IPS DF 6.9 (cell line): ENCODE measurements at regions not wholly inside any gene's neighbourhood (a gene's known extent, or its start where the extent isn't known, plus 50 kb on each side); places are given as distances from the start of the nearest gene placed in this dataset.
"Not testable (repeated sequence)": the region's sequence is repeated elsewhere in the genome, so short reads cannot be mapped to it uniquely, and the experiment has no call there.

Experiments used
- DNase-seq: peaks from one replicate; pipeline ENCODE4 v3.0.0-alpha.2; 2013; ENCODE audit warnings: low read depth, low spot score
- H3K27ac ChIP-seq: one replicate; pipeline ENCODE4 v1.5.1; 2013; ENCODE audit warnings: low read length, control low read depth
- H3K27me3 ChIP-seq: 2 replicates; pipeline ENCODE4 v1.6.1; 2013; ENCODE audit warnings: mild to moderate bottlenecking, low read length; ENCODE audit not compliant: control insufficient read depth, insufficient read depth
- H3K36me3 ChIP-seq: 2 replicates; pipeline ENCODE4 v1.6.1; 2013; ENCODE audit warnings: low read length; ENCODE audit not compliant: control insufficient read depth, insufficient read depth
- H3K4me1 ChIP-seq: 2 replicates; pipeline ENCODE4 v1.6.1; 2013; ENCODE audit warnings: low read length; ENCODE audit not compliant: control insufficient read depth, insufficient read depth
- H3K4me3 ChIP-seq: 2 replicates; pipeline ENCODE4 v1.5.1; 2013; ENCODE audit warnings: mild to moderate bottlenecking, low read length
- H3K9me3 ChIP-seq: 2 replicates; pipeline ENCODE4 v1.6.1; 2013; ENCODE audit warnings: low read length, inconsistent platforms; ENCODE audit not compliant: control insufficient read depth, insufficient read depth
- WGBS: extraction: QIAGEN DNeasy Blood & Tissue Kit; methylation state at CpG from one replicate; pipeline ENCODE4 v1.1.7; 2013; ENCODE audit warnings: mixed read lengths, missing lambda C conversion rate; ENCODE audit not compliant: insufficient read length, insufficient coverage; 5-methylcytosine and 5-hydroxymethylcytosine counted together

DNA sequence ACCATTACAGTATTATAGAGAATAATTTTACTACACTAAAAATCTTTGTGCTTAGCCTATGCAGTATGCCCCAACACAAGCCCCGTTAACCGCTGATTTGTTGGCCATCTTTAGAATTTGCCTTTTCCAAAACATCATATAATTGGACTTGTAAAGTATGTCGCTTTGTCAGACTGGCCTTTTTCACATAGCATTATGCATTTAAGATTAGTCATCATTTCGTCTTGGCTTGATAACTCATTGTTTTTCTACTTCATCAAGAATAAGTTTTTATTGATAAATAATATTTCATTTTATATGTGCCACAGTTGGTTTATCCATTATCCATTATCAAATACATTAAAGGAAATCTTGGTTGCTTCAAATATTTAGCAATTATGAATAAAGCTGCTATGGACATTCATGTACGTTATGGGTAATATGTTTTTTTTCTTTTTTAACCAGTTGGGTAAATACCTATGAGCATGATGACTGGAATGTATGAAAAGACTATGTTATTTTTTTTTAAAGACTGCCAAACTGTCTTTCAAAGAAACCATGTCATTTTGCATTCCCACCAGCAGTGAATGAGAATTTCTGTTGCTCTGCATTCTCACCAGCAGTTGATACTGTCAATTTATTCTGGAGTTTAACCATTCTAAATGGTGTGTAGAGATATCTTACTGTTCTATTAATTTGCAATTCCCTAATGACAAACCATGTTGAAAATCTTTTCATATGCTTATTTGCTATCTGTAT is 273.1 kb upstream of the KCND2 start:
- Histone ChIP-seq H3K9me3 (no peaks in the 10 kb centered on the region), H3K4me3 (no peak overlapping the region), H3K27ac (no peak overlapping the region), H3K4me1 (no peaks in the 10 kb centered on the region), H3K36me3 (no peaks in the 10 kb centered on the region), H3K27me3 (no peaks in the 10 kb centered on the region)
- no CpG with 5 or more reads among the region's 5 CpGs for WGBS
- no peak for DNase-seq

DNA sequence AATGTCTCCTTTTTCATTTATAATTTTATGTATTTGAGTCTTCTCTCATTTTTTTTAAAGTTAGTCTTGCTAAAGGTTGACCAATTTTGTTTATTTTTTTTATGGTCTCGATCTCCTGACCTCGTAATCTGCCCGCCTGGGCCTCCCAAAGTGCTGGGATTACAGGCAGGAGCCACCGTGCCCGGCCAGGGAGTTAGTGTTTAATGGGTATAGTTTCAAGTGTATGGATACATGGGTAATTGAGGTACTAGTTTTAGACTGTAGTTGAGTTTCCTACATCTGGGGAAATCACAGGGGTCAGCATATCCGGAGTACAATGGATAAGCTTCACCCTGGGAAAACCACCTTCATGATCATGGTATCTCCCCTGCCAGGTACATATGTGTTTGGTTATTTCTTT is 267.3 kb upstream of the KCND2 start:
- H3K4me3 ChIP-seq = no peak overlapping the region
- no peak for DNase-seq
- H3K4me1 ChIP-seq = no peaks in the 10 kb centered on the region
- H3K9me3 ChIP-seq = no peaks in the 10 kb centered on the region
- H3K27me3 ChIP-seq = no peaks in the 10 kb centered on the region
- H3K36me3 ChIP-seq = no peaks in the 10 kb centered on the region
- H3K27ac ChIP-seq = no peak overlapping the region
- WGBS = no CpG with 5 or more reads among the region's 6 CpGs

DNA sequence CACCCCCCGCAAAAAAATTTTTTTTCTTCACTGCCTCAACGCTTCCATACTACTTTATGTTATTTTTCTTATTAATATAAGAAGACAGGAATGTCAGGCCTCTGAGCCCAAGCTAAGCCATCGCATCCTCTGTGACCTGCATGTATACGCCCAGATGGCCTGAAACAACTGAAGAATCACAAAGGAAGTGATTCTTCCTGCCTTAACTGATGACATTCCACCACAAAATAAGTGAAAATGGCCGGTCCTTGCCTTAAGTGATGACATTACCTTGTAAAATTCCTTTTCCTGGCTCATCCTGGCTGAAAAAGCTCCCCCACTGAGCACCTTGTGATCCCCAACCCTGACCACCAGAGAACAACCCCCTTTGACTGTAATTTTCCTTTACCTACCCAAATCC is 258.7 kb upstream of the KCND2 start:
- H3K27me3 ChIP-seq, H3K9me3 ChIP-seq, H3K27ac ChIP-seq, DNase-seq, H3K4me1 ChIP-seq, H3K36me3 ChIP-seq, H3K4me3 ChIP-seq: not testable (repeated sequence)
- 100% methylated on average over 2 of the region's 5 CpGs for WGBS

DNA sequence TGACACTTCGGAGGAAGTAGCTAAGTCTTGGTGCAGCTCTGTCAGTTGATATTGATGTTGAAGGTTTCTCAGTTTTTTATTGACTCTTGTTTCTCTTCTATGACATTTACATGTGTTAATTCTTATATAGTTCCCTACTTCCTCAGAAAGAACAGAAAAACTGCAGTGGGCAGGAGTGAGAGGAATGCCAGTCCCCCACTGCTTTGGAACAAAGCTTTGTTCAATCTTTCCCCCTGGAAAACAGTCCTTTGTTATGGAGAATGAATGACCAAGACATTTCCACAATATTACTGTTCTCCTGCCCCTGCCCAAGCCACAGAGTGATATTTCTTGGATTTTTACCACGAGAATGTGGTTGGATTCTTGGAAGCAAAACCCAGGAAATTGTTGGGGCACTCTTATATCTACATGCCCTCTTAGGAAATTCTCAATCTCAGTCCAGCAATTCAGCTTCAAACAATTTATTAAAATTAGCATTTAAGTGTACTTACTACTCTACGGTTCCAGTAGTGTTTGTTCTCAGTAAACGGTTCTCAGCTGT is 258.0 kb upstream of the KCND2 start:
- WGBS = no CpG with 5 or more reads among the region's 4 CpGs
- no peak overlapping the region for H3K27ac ChIP-seq

DNA sequence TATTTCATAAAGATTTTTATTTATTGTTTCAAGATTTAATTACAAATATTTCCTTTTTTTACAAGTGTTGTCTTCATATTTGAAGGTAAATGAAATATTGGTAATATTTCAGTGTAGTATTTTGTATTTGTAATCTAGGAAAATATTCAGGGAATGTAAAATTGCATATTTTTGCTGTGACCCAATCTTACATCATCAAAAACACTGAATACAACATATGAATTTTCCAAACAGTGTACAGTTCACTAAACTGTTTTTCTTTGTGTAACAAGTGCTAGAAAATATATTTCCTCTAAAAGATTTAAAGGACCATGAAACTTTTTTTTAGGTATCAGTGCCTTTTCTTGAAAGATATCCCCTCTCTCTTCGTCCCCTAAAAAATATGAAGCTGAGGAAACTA is 251.9 kb upstream of the KCND2 start:
- no CpG with 5 or more reads among the region's 1 CpG for WGBS

More for the DNA sequence above, 258.0 kb upstream of the KCND2 start:
- DNase-seq = no peak
- no peak overlapping the region for H3K4me3 ChIP-seq
- H3K36me3 ChIP-seq = no peaks in the 10 kb centered on the region
- H3K4me1 ChIP-seq = no peaks in the 10 kb centered on the region
- H3K27me3 ChIP-seq = no peaks in the 10 kb centered on the region
- H3K9me3 ChIP-seq = no peaks in the 10 kb centered on the region

DNA sequence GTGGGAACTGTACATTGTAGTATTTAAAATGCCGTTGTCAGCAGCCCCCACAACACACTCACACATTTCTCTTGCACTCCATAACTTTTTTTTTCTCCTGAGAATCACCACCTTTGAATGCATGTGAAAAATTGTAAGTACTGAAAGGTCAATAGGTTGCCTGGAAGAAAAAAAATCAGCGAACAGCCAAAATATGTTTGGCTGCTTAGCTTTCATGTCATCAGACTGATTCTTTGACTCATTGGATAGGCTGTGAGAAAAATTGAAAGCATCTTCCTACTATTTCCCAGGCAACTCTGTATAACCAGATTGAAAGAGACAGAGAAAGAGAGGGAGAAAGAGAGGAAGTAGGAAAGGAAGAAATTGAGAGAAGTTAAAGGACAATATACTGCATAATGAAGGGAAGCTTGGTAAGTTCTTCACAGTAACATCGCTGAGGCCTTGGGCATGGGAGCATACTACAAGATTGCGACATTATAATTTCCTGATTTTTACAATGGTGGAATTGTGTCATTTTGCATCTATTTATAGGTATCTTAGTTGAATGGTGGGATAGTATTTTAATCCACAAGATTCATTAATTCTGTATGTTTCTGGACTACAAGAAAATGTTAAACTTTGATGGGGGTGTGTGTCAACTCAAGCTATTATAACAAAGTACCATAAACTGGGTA is 249.3 kb upstream of the KCND2 start:
- no peaks in the 10 kb centered on the region for H3K9me3 ChIP-seq
- H3K27ac ChIP-seq = no peak overlapping the region
- no CpG with 5 or more reads among the region's 4 CpGs for WGBS
- H3K4me3 ChIP-seq = no peak overlapping the region
- no peak for DNase-seq
- no peaks in the 10 kb centered on the region for H3K36me3 ChIP-seq
- H3K27me3 ChIP-seq = no peaks in the 10 kb centered on the region
- H3K4me1 ChIP-seq = no peaks in the 10 kb centered on the region

More for the DNA sequence above, 251.9 kb upstream of the KCND2 start:
- H3K9me3 ChIP-seq = no peaks in the 10 kb centered on the region
- no peak for DNase-seq
- H3K27ac ChIP-seq = no peak overlapping the region
- no peak overlapping the region for H3K4me3 ChIP-seq
- H3K4me1 ChIP-seq = no peaks in the 10 kb centered on the region
- no peaks in the 10 kb centered on the region for H3K36me3 ChIP-seq
- H3K27me3 ChIP-seq = no peaks in the 10 kb centered on the region

DNA sequence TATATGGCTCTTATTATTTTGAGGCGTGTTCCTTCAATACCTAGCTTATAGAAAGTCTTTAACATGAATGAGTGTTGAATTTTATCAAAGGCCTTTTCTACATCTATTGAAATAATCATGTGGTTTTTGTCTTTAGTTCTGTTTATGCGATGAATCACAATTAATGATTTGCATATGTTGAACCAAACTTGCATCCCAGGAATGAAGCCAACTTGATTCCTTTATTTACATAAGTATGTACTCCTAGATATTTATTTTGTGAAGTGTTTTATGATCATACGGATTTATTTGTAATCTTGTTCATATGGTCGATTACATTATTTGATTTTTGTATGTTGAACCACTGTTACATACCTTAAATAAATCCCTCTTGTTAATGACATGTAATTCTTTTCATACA is 244.3 kb upstream of the KCND2 start:
- Histone ChIP-seq H3K9me3 (no peaks in the 10 kb centered on the region), H3K4me1 (no peaks in the 10 kb centered on the region), H3K36me3 (no peaks in the 10 kb centered on the region), H3K27me3 (no peaks in the 10 kb centered on the region), H3K4me3 (no peak overlapping the region), H3K27ac (no peak overlapping the region)
- no CpG with 5 or more reads among the region's 4 CpGs for WGBS
- DNase-seq = no peak

DNA sequence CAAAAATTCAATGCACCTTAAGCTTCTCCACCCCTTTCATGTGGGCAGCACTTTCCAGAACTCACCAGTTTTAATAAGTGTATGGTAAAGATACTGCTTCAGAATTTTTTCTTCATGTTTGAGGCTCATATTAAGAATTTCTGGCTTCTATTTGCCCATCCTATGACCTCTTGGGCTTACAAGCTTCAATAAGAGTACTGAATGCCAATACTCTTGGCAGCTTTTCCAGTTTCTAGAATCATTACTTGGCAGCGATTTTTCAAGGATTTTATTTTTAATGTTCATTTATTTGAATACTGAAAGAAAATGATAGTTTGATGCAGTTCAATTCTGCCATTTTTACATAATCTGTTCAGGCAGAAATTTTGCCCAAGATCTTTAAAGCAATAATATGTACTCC is 242.1 kb upstream of the KCND2 start:
- Histone ChIP-seq H3K9me3 (no peaks in the 10 kb centered on the region), H3K36me3 (no peaks in the 10 kb centered on the region), H3K27ac (no peak overlapping the region), H3K27me3 (no peaks in the 10 kb centered on the region), H3K4me1 (no peaks in the 10 kb centered on the region), H3K4me3 (no peak overlapping the region)
- WGBS = no CpG with 5 or more reads among the region's 1 CpG
- no peak for DNase-seq

DNA sequence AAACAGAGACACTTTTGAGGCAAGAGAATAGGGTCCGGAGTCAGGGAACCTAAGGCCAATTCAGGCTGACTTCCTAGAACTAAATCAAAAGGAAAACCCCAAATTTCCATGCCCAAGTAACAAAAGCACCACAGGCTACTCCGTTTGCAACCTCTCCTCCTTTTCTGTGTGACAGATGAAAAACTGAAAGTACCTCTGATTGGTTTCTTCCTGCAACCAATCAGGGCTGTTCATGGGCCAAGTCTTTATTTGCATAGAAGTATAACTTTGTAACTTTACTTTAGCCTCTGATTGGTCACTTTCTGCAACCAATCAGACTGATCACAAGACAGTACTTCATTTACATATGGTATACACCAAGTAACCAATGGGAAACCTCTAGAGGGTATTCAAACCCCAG is 239.9 kb upstream of the KCND2 start:
- WGBS = no CpG with 5 or more reads among the region's 2 CpGs
- Histone ChIP-seq H3K36me3 (no peaks in the 10 kb centered on the region), H3K4me1 (no peaks in the 10 kb centered on the region), H3K4me3 (no peak overlapping the region), H3K9me3 (no peaks in the 10 kb centered on the region), H3K27ac (no peak overlapping the region), H3K27me3 (no peaks in the 10 kb centered on the region)
- no peak for DNase-seq

DNA sequence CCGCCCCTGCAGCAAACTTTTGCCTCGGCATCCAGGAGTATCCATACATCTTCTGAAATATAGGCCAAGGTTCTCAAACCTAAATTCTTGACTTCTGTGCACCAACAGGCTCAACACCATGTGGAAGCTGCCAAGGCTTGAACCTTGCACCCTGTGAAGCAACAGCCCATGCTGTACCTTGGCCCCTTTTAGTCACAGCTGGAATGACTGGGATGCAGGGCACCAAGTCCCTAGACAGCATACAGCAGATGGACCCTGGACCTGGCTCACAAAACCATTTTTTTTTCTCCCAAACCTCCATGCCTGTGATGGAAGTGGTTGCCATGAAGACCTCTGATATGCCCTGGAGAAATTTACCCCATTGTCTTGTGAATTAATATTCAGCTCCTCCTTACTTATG is 233.8 kb upstream of the KCND2 start:
- Histone ChIP-seq H3K4me3 (no peak overlapping the region), H3K27me3 (no peaks in the 10 kb centered on the region), H3K36me3 (no peaks in the 10 kb centered on the region), H3K27ac (no peak overlapping the region), H3K4me1 (no peaks in the 10 kb centered on the region), H3K9me3 (no peaks in the 10 kb centered on the region)
- no CpG with 5 or more reads among the region's 2 CpGs for WGBS
- no peak for DNase-seq

DNA sequence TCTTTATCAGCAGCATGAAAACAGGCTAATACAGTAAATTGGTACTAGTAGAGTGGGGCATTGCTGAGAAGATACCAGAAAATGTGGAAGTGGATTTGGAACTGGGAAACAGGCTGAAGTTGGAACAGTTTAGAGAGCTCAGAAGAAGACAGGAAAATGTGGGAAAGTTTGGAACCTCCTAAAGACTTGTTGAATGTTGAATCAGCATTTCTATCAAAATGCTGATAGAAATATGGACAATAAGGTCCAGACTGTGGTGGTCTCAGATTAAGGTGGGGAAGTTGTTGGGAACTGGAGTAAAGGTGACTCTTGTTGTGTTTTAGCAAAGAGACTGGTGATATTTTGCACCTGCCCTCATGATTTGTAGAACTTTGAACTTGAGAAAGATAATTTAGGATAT is 231.2 kb upstream of the KCND2 start:
- Histone ChIP-seq H3K4me1 (no peaks in the 10 kb centered on the region), H3K36me3 (no peaks in the 10 kb centered on the region), H3K27ac (no peak overlapping the region), H3K27me3 (no peaks in the 10 kb centered on the region), H3K9me3 (no peaks in the 10 kb centered on the region), H3K4me3 (no peak overlapping the region)
- no peak for DNase-seq
